HL-60 (cell line): ENCODE measurements at regions not wholly inside any gene's neighbourhood (a gene's known extent, or its start where the extent isn't known, plus 50 kb on each side); places are given as distances from the start of the nearest gene placed in this dataset.

ENCODE experiments used
- DNase-seq, 2 experiments: peaks; one replicate each; pipeline ENCODE4 v3.0.0-alpha.2; 2010 to 2020; ENCODE audit warnings: low read depth in 1 of 2, low spot score in 1 of 2
- H3K27ac ChIP-seq: fragments of 250-450 bp; sonication (Bioruptor Pico); replicated peaks from 2 replicates; pipeline ENCODE4 v1.5.1; 2020; ENCODE audit warnings: mild to moderate bottlenecking, moderate library complexity
- H3K27me3 ChIP-seq: fragments of 250-450 bp; sonication (Bioruptor Pico); 2 replicates; pipeline ENCODE4 v1.5.1; 2021; ENCODE audit warnings: mild to moderate bottlenecking, moderate library complexity; ENCODE audit not compliant: insufficient read depth, poor library complexity, severe bottlenecking
- H3K4me3 ChIP-seq: replicated peaks from 2 replicates; pipeline ENCODE4 v1.5.1; 2011; ENCODE audit warnings: mild to moderate bottlenecking, control low read depth, low read length; ENCODE audit not compliant: insufficient read depth
- GABPA ChIP-seq: IDR thresholded peaks from 2 replicates; pipeline ENCODE4 v1.6.1; 2012; ENCODE audit warnings: low read depth
- POLR2AphosphoS5 ChIP-seq: IDR thresholded peaks from 2 replicates; pipeline ENCODE4 v1.6.1; 2012; ENCODE audit warnings: low read depth
- REST ChIP-seq: IDR thresholded peaks from 2 replicates; pipeline ENCODE4 v1.6.1; 2012; ENCODE audit warnings: low read depth; ENCODE audit not compliant: insufficient replicate concordance
- SPI1 ChIP-seq: IDR thresholded peaks from 2 replicates; pipeline ENCODE4 v1.6.1; 2012; ENCODE audit warnings: low read depth, mild to moderate bottlenecking, borderline replicate concordance
- TF ChIP-seq, protein P1 (sequence below): IDR thresholded peaks from one replicate; pipeline ENCODE4 v1.5.1; 2011; ENCODE audit warnings: low read length, control low read depth, inconsistent platforms; ENCODE audit not compliant: insufficient read depth

GRCh38 chr9:79447308-79447605 is 124.5 kb upstream of the TLE4 start:
- Histone ChIP-seq H3K27ac (no peak overlapping the region), H3K27me3 (no peaks in the 10 kb centered on the region), H3K4me3 (no peak overlapping the region)
- no peak for TF ChIP-seq GABPA
- TF ChIP-seq SPI1 = no peak
- TF ChIP-seq, protein P1, sequence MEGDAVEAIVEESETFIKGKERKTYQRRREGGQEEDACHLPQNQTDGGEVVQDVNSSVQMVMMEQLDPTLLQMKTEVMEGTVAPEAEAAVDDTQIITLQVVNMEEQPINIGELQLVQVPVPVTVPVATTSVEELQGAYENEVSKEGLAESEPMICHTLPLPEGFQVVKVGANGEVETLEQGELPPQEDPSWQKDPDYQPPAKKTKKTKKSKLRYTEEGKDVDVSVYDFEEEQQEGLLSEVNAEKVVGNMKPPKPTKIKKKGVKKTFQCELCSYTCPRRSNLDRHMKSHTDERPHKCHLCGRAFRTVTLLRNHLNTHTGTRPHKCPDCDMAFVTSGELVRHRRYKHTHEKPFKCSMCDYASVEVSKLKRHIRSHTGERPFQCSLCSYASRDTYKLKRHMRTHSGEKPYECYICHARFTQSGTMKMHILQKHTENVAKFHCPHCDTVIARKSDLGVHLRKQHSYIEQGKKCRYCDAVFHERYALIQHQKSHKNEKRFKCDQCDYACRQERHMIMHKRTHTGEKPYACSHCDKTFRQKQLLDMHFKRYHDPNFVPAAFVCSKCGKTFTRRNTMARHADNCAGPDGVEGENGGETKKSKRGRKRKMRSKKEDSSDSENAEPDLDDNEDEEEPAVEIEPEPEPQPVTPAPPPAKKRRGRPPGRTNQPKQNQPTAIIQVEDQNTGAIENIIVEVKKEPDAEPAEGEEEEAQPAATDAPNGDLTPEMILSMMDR = no peak
- no peak for TF ChIP-seq POLR2AphosphoS5
- no peak for TF ChIP-seq REST
- no peak for DNase-seq

DNA sequence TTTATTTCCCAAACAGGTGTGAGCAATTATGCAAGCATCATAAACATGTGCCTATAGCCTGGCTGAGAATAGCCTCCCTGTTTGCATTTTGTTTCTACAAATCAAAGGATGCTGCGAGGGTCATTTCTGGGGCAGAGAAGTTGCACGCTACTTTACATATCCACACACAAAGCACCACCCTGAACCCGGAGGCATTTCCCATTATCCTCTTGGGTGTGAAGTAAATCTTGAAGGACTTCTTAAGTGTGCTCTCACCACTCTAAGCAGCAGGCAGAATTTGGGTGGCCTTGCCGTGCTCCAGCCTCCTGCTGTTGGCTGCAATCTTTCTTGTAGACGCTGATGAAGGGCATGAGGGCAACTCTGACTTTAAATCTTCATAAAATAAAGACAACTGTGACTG is 124.0 kb upstream of the TLE4 start:
- H3K27me3 ChIP-seq = no peaks in the 10 kb centered on the region
- no peak for DNase-seq
- no peak overlapping the region for H3K27ac ChIP-seq
- TF ChIP-seq, protein P1 = no peak
- TF ChIP-seq GABPA = no peak
- no peak for TF ChIP-seq SPI1
- TF ChIP-seq POLR2AphosphoS5 = no peak
- TF ChIP-seq REST = no peak
- no peak overlapping the region for H3K4me3 ChIP-seq

DNA sequence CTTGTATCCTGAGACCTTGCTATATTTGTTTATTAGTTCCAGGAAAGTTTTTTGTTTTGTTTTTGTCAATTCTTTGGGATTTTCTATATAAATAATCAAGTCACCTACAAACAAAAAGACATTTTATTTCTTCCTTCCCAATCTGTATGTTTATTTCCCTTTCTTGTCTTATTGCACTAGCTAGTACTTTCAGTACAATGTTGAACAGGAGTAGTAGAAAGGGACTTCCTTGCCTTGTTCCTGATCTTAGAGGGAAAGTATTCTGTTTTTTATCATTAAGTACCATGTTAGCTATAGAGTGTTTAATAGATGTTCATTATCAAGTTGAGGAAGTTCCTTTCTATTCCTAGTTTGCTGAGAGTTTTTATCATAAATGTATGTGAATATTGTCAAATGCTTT is 119.5 kb upstream of the TLE4 start:
- DNase-seq = no peak
- Histone ChIP-seq H3K27ac (no peak overlapping the region), H3K27me3 (no peaks in the 10 kb centered on the region), H3K4me3 (no peak overlapping the region)
- TF ChIP-seq POLR2AphosphoS5 (no peak), SPI1 (no peak), REST (no peak), GABPA (no peak)
- TF ChIP-seq, protein P1 = no peak
